IMR-90 (cell line): ENCODE measurements at regions not wholly inside any gene's neighbourhood (a gene's known extent, or its start where the extent isn't known, plus 50 kb on each side); places are given as distances from the start of the nearest gene placed in this dataset.

Source experiments
- ATAC-seq: fragments of 200-7000 bp; cut with Tn5 transposase; 2 replicates; pipeline ENCODE4 v1.9.1; 2020; ENCODE audit warnings: low read depth, mild to moderate bottlenecking, moderate library complexity
- BruUV-seq: library from RNA; stranded (reverse); fragments of 400-500 nt; replicated peaks from 2 replicates; lab custom pipeline; 2021; lab: Mats Ljungman, UMichigan
- CTCF ChIA-PET: fragments of 300-600 bp; formaldehyde crosslinking; extraction: SDS; loops from one replicate; lab custom pipeline; 2021; ENCODE audit warnings: antibody characterized with exemption; lab: Yijun Ruan, JAX
- POLR2A ChIA-PET: fragments of 300-600 bp; sonication (Branson Sonifier 250); formaldehyde crosslinking; loops from one replicate; lab custom pipeline; 2022; ENCODE audit warnings: antibody characterized with exemption; ENCODE audit not compliant: unreplicated experiment; lab: Charles Lee
- DNase-seq: peaks from one replicate; pipeline ENCODE4 v3.0.0; 2013
- H2AFZ ChIP-seq: replicated peaks from 2 replicates; pipeline ENCODE3; 2013; ENCODE audit warnings: low read length, mild to moderate bottlenecking; ENCODE audit not compliant: poor library complexity
- H2AK5ac ChIP-seq: 2 replicates; pipeline ENCODE4 v1.6.1; 2013; ENCODE audit warnings: low read depth, low read length, inconsistent platforms
- H2AK9ac ChIP-seq: replicated peaks from 2 replicates; pipeline ENCODE3; 2013; ENCODE audit warnings: mild to moderate bottlenecking, low read depth, low read length, moderate library complexity; ENCODE audit not compliant: poor library complexity
- H2BK120ac ChIP-seq: 2 replicates; pipeline ENCODE4 v1.6.1; 2013; ENCODE audit warnings: low read depth, low read length, inconsistent platforms
- H2BK15ac ChIP-seq: 3 replicates; pipeline ENCODE4 v1.6.1; 2013; ENCODE audit warnings: low read depth, low read length, inconsistent platforms
- H2BK20ac ChIP-seq: 2 replicates; pipeline ENCODE4 v1.6.1; 2013; ENCODE audit warnings: low read depth, mild to moderate bottlenecking, inconsistent platforms, low read length, moderate library complexity
- H2BK5ac ChIP-seq: 2 replicates; pipeline ENCODE4 v1.6.1; 2013; ENCODE audit warnings: mild to moderate bottlenecking, low read depth, low read length, inconsistent platforms; ENCODE audit not compliant: poor library complexity, severe bottlenecking
- H3K14ac ChIP-seq: replicated peaks from 2 replicates; pipeline ENCODE4 v1.6.1; 2013; ENCODE audit warnings: low read depth, low read length, inconsistent platforms
- H3K18ac ChIP-seq: 2 replicates; pipeline ENCODE4 v1.6.1; 2013; ENCODE audit warnings: low read depth, low read length, control low read depth
- H3K23ac ChIP-seq: 2 replicates; pipeline ENCODE4 v1.6.1; 2013; ENCODE audit warnings: low read depth, low read length, inconsistent platforms
- H3K27ac ChIP-seq: 2 replicates; pipeline ENCODE4 v1.5.1; 2013; ENCODE audit warnings: mild to moderate bottlenecking, control low read depth, low read length; ENCODE audit not compliant: insufficient read depth
- H3K27me3 ChIP-seq: 2 replicates; pipeline ENCODE4 v1.6.1; 2013; ENCODE audit warnings: low read length; ENCODE audit not compliant: control insufficient read depth, insufficient read depth
- H3K36me3 ChIP-seq: 2 replicates; pipeline ENCODE4 v1.6.1; 2013; ENCODE audit warnings: low read length, mixed read lengths; ENCODE audit not compliant: control insufficient read depth, insufficient read depth
- H3K4ac ChIP-seq: 2 replicates; pipeline ENCODE4 v1.6.1; 2013; ENCODE audit warnings: low read depth, low read length, inconsistent platforms
- H3K4me1 ChIP-seq: 2 replicates; pipeline ENCODE4 v1.6.1; 2013; ENCODE audit warnings: low read length, mixed read lengths; ENCODE audit not compliant: control insufficient read depth, insufficient read depth
- H3K4me2 ChIP-seq: 2 replicates; pipeline ENCODE4 v1.6.1; 2013; ENCODE audit warnings: low read depth, mild to moderate bottlenecking, control low read depth, low read length, moderate library complexity
- H3K4me3 ChIP-seq: 2 replicates; pipeline ENCODE4 v1.5.1; 2013; ENCODE audit warnings: low read depth, mild to moderate bottlenecking, control low read depth, low read length, moderate library complexity; ENCODE audit not compliant: insufficient read depth
- H3K56ac ChIP-seq: 2 replicates; pipeline ENCODE4 v1.6.1; 2013; ENCODE audit warnings: low read length, inconsistent platforms; ENCODE audit not compliant: insufficient read depth; ENCODE audit errors: extremely low read depth
- H3K79me1 ChIP-seq, 2 experiments: 2 replicates each; pipeline ENCODE4 v1.6.1; 2013; ENCODE audit warnings: low read length in 2 of 2, inconsistent platforms in 1 of 2, low read depth in 1 of 2
- H3K9ac ChIP-seq: 2 replicates; pipeline ENCODE4 v1.6.1; 2013; ENCODE audit warnings: low read depth, low read length, control low read depth
- H3K9me1 ChIP-seq: 2 replicates; pipeline ENCODE4 v1.6.1; 2013; ENCODE audit warnings: low read length, inconsistent platforms; ENCODE audit not compliant: insufficient read depth
- H3K9me3 ChIP-seq: 2 replicates; pipeline ENCODE4 v1.6.1; 2013; ENCODE audit warnings: low read length; ENCODE audit not compliant: control insufficient read depth, insufficient read depth
- H4K20me1 ChIP-seq: 2 replicates; pipeline ENCODE4 v1.6.1; 2013; ENCODE audit warnings: low read length, inconsistent platforms; ENCODE audit not compliant: insufficient read depth
- H4K5ac ChIP-seq: 2 replicates; pipeline ENCODE4 v1.6.1; 2013; ENCODE audit warnings: mild to moderate bottlenecking, low read depth, low read length, control low read depth
- H4K8ac ChIP-seq, 2 experiments: 2 replicates each; pipeline ENCODE4 v1.6.1; 2013; ENCODE audit warnings: low read depth in 2 of 2, low read length in 2 of 2, control low read depth in 1 of 2, inconsistent platforms in 1 of 2
- H4K91ac ChIP-seq: 2 replicates; pipeline ENCODE4 v1.6.1; 2013; ENCODE audit warnings: low read depth, low read length, inconsistent platforms; ENCODE audit not compliant: insufficient read depth
- CEBPB ChIP-seq: IDR thresholded peaks from 2 replicates; pipeline ENCODE4 v1.6.1; 2012; ENCODE audit warnings: low read depth, low read length, improper control_type of control experiment
- MAFK ChIP-seq: IDR thresholded peaks from 2 replicates; pipeline ENCODE4 v1.6.1; 2012; ENCODE audit warnings: low read depth, low read length, improper control_type of control experiment
- MXI1 ChIP-seq: IDR thresholded peaks from 2 replicates; pipeline ENCODE4 v1.6.1; 2012; ENCODE audit warnings: low read depth, mild to moderate bottlenecking, low read length, moderate library complexity, borderline replicate concordance
- NFE2L2 ChIP-seq: fragments of 150-350 bp; IDR thresholded peaks from 2 replicates; pipeline ENCODE4 v1.6.1; 2016; ENCODE audit warnings: low read depth, mild to moderate bottlenecking, low read length
- POLR2A ChIP-seq: IDR thresholded peaks from 2 replicates; pipeline ENCODE4 v1.6.1; 2012; ENCODE audit warnings: mild to moderate bottlenecking, low read depth, low read length
- WGBS, 2 experiments: methylation state at CpG; one replicate each; pipeline versions ENCODE4 v1.1.5 to v1.1.7; 2013; ENCODE audit warnings: missing lambda C conversion rate in 2 of 2; ENCODE audit not compliant: insufficient read length in 1 of 2; ENCODE audit errors: extremely low coverage in 2 of 2; 5-methylcytosine and 5-hydroxymethylcytosine counted together
- dilution Hi-C: fragments of 300-500 bp; cut with HindIII; formaldehyde crosslinking; loops from one replicate; pipeline ENCODE4 v1.14.3; 2018; ENCODE audit warnings: low sequenced_read_pairs; ENCODE audit not compliant: unreplicated experiment
- in situ Hi-C: fragments of 300-500 bp; cut with MboI; formaldehyde crosslinking; loops from 3 replicates; pipeline ENCODE4 v1.14.3; 2019; ENCODE audit warnings: low sequenced_read_pairs, inconsistent platforms, mixed read lengths
- intact Hi-C: fragments of 100-400 bp; cut with micrococcal nuclease; formaldehyde crosslinking; loops from 2 replicates; pipeline ENCODE4 v1.10.0; 2022
- TF ChIP-seq, protein P1 (sequence below): fragments of 150-350 bp; IDR thresholded peaks from 2 replicates; pipeline ENCODE4 v1.6.1; 2017; ENCODE audit warnings: mild to moderate bottlenecking, antibody characterized with exemption, low read length, low read depth

DNA sequence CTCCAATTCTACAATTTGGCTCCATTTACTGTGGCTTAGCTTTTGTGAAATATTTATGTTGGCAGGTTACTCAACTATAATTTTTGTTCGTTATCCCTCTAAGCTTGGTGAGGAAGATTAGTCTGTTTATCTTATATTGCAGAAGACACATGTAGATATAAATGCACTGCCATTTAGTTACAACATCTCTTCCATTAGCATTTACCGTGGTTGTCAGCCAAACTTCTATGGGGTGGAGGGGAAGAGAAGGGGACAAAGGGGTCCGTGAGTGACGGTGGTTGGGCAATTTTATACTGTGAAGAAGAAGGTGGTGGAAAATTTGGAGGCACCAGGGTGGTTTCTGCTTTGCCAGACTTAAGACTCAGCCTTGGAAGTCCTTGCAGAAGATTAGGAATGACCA lies 117.6 kb upstream of the CXCR4 start:
- Histone ChIP-seq H2BK15ac (no peak overlapping the region), H2AK5ac (no peak overlapping the region), H3K4me2 (no peak overlapping the region), H4K8ac (no peak overlapping the region), H3K4me1 (no peaks in the 10 kb centered on the region), H3K56ac (no peak overlapping the region), H3K4ac (no peak overlapping the region), H3K9me1 (no peaks in the 10 kb centered on the region), H3K36me3 (no peaks in the 10 kb centered on the region), H2AFZ (no peak overlapping the region), H3K18ac (no peak overlapping the region), H3K9me3 (no peaks in the 10 kb centered on the region), H2BK120ac (no peak overlapping the region), H3K14ac (no peak overlapping the region), H3K79me1 (no peaks in the 10 kb centered on the region), H4K91ac (no peak overlapping the region), H2BK5ac (no peak overlapping the region), H3K23ac (no peak overlapping the region), H2AK9ac (no peak overlapping the region), H4K5ac (no peak overlapping the region), H2BK20ac (no peak overlapping the region), H3K4me3 (no peak overlapping the region), H3K9ac (no peak overlapping the region), H3K27me3 (no peaks in the 10 kb centered on the region), H4K20me1 (no peaks in the 10 kb centered on the region), H3K27ac (no peak overlapping the region)
- DNase-seq (no peak), ATAC-seq (no peak)
- no peak for TF ChIP-seq MXI1
- TF ChIP-seq POLR2A = no peak
- TF ChIP-seq, protein P1, sequence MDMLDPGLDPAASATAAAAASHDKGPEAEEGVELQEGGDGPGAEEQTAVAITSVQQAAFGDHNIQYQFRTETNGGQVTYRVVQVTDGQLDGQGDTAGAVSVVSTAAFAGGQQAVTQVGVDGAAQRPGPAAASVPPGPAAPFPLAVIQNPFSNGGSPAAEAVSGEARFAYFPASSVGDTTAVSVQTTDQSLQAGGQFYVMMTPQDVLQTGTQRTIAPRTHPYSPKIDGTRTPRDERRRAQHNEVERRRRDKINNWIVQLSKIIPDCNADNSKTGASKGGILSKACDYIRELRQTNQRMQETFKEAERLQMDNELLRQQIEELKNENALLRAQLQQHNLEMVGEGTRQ = no peak
- TF ChIP-seq NFE2L2 = no peak
- TF ChIP-seq CEBPB = no peak
- TF ChIP-seq MAFK = no peak
- dilution Hi-C loops = no loop called here
- in situ Hi-C loops = no loop called here
- ChIA-PET CTCF (no interaction called here), POLR2A (no interaction called here)
- intact Hi-C loops = no loop called here
- WGBS, 2 experiments = no CpG with 5 or more reads among the region's 4 CpGs
- no TSS peak for BruUV-seq
